GM12878 (cell line): ENCODE measurements at regions not wholly inside any gene's neighbourhood (a gene's known extent, or its start where the extent isn't known, plus 50 kb on each side); places are given as distances from the start of the nearest gene placed in this dataset.

Source experiments
- ATAC-seq: fragments of 200-7000 bp; cut with Tn5 transposase; 3 replicates; pipeline ENCODE4 v1.9.1; 2020; ENCODE audit warnings: mild to moderate bottlenecking, moderate library complexity
- BruUV-seq: library from RNA; stranded (reverse); fragments of 400-500 nt; replicated peaks from 2 replicates; lab custom pipeline; 2021; lab: Mats Ljungman, UMichigan
- CTCF ChIA-PET: fragments of 300-600 bp; sonication (Branson Sonifier 250); formaldehyde crosslinking; extraction: SDS; loops from one replicate; lab custom pipeline; 2021; ENCODE audit warnings: inconsistent platforms; lab: Yijun Ruan, JAX
- POLR2A ChIA-PET: fragments of 350-600 bp; formaldehyde crosslinking; extraction: SDS; loops from one replicate; lab custom pipeline; 2021; ENCODE audit warnings: inconsistent platforms; lab: Charles Lee
- RAD21 ChIA-PET: fragments of 300-600 bp; sonication (Branson Sonifier 250); formaldehyde crosslinking; loops from one replicate; lab custom pipeline; 2023; ENCODE audit warnings: antibody characterized with exemption; ENCODE audit not compliant: unreplicated experiment; lab: Charles Lee
- SMC1A ChIA-PET: fragments of 300-600 bp; sonication (Branson Sonifier 250); formaldehyde crosslinking; loops from one replicate; lab custom pipeline; 2023; ENCODE audit not compliant: unreplicated experiment, uncharacterized antibody; lab: Charles Lee
- DNase-seq: peaks from one replicate; pipeline ENCODE4 v3.0.0-alpha.2; 2011; ENCODE audit warnings: low read depth, low spot score
- FAIRE-seq: peaks from 3 replicates; lab custom pipeline; 2011; peaks lifted over from hg19 to GRCh38; lab: Jason Lieb, UNC
- H2AFZ ChIP-seq: 2 replicates; pipeline ENCODE4 v1.6.0; 2011; ENCODE audit warnings: low read depth, low read length, control low read depth; ENCODE audit not compliant: control insufficient read depth
- H3K27ac ChIP-seq: 2 replicates; pipeline ENCODE4 v1.5.1; 2011; ENCODE audit warnings: control low read depth; ENCODE audit not compliant: control insufficient read depth, insufficient read depth
- H3K27me3 ChIP-seq, 2 experiments: replicated peaks in 1 of 2; 2 replicates each; pipeline versions ENCODE4 v1.6.0 to v1.6.1; 2011; ENCODE audit warnings: low read length in 1 of 2; ENCODE audit not compliant: control insufficient read depth in 2 of 2, insufficient read depth in 2 of 2
- H3K36me3 ChIP-seq, 2 experiments: 2 replicates each; pipeline ENCODE4 v1.5.1; 2011; ENCODE audit warnings: low read length in 1 of 2; ENCODE audit not compliant: control insufficient read depth in 2 of 2, insufficient read depth in 2 of 2
- H3K4me1 ChIP-seq: 2 replicates; pipeline ENCODE4 v1.6.1; 2011; ENCODE audit warnings: mild to moderate bottlenecking, low read length, moderate library complexity, mixed read lengths; ENCODE audit not compliant: control insufficient read depth, insufficient read depth
- H3K4me2 ChIP-seq: 2 replicates; pipeline ENCODE4 v1.6.0; 2011; ENCODE audit warnings: control low read depth; ENCODE audit not compliant: control insufficient read depth, insufficient read depth
- H3K4me3 ChIP-seq: fragments of 200-600 bp; sonication (generic); 2 replicates; pipeline ENCODE4 v1.5.1; 2016
- H3K79me2 ChIP-seq: 2 replicates; pipeline ENCODE4 v1.6.0; 2011; ENCODE audit warnings: low read length; ENCODE audit not compliant: control insufficient read depth, insufficient read depth
- H3K9ac ChIP-seq: 2 replicates; pipeline ENCODE4 v1.8.0; 2011; ENCODE audit warnings: low read length, control low read depth, mixed read lengths; ENCODE audit not compliant: control insufficient read depth, insufficient read depth
- H3K9me3 ChIP-seq: replicated peaks from 3 replicates; pipeline ENCODE4 v1.5.1; 2011; ENCODE audit warnings: mild to moderate bottlenecking, low read length; ENCODE audit not compliant: control insufficient read depth, insufficient read depth
- H4K20me1 ChIP-seq: 2 replicates; pipeline ENCODE4 v1.6.0; 2011; ENCODE audit not compliant: control insufficient read depth, insufficient read depth
- CBX5 ChIP-seq: sonication (generic); IDR thresholded peaks from 2 replicates; pipeline ENCODE4 v1.6.1; 2016; ENCODE audit warnings: low read depth, moderate library complexity, mild to moderate bottlenecking, inconsistent platforms
- CHD2 ChIP-seq: IDR thresholded peaks from 2 replicates; pipeline ENCODE4 v1.6.1; 2011; ENCODE audit warnings: low read depth, low read length, improper control_type of control experiment, borderline replicate concordance
- E2F8 ChIP-seq: fragments of 450-650 bp; IDR thresholded peaks from 2 replicates; pipeline ENCODE4 v1.6.1; 2018; ENCODE audit warnings: mild to moderate bottlenecking, low read depth, moderate library complexity; ENCODE audit not compliant: partially characterized antibody
- GABPA ChIP-seq: IDR thresholded peaks from 2 replicates; pipeline ENCODE4 v1.6.1; 2014; ENCODE audit warnings: antibody characterized with exemption, low read depth, mild to moderate bottlenecking, inconsistent platforms
- IRF3 ChIP-seq: fragments of 450-650 bp; IDR thresholded peaks from 2 replicates; pipeline ENCODE4 v1.6.1; 2014; ENCODE audit warnings: mild to moderate bottlenecking
- JUND ChIP-seq: IDR thresholded peaks from 2 replicates; pipeline ENCODE4 v1.6.1; 2012; ENCODE audit warnings: low read depth, mild to moderate bottlenecking, low read length, improper control_type of control experiment, moderate library complexity
- LARP7 ChIP-seq: fragments of 450-650 bp; IDR thresholded peaks from 2 replicates; pipeline ENCODE4 v1.6.1; 2017; ENCODE audit warnings: mild to moderate bottlenecking
- NFYA ChIP-seq: IDR thresholded peaks from 2 replicates; pipeline ENCODE4 v1.6.1; 2011; ENCODE audit warnings: low read depth, mild to moderate bottlenecking, low read length, improper control_type of control experiment, borderline replicate concordance
- PML ChIP-seq: IDR thresholded peaks from 2 replicates; pipeline ENCODE4 v1.6.1; 2012; ENCODE audit warnings: low read length, inconsistent platforms
- SIX5 ChIP-seq: IDR thresholded peaks from 2 replicates; pipeline ENCODE4 v1.6.1; 2011; ENCODE audit warnings: mild to moderate bottlenecking, low read depth, low read length, moderate library complexity; ENCODE audit not compliant: severe bottlenecking
- SMAD1 ChIP-seq: fragments of 450-650 bp; IDR thresholded peaks from 2 replicates; pipeline ENCODE4 v1.6.1; 2018; ENCODE audit warnings: mild to moderate bottlenecking, low read depth; ENCODE audit not compliant: partially characterized antibody
- SMC3 ChIP-seq: IDR thresholded peaks from 2 replicates; pipeline ENCODE4 v1.6.1; 2011; ENCODE audit warnings: low read length, improper control_type of control experiment, borderline replicate concordance
- STAT1 ChIP-seq: fragments of 450-650 bp; conservative IDR thresholded peaks from 2 replicates; pipeline ENCODE4 v1.6.1; 2014; ENCODE audit warnings: antibody characterized with exemption, mild to moderate bottlenecking
- TCF7 ChIP-seq: IDR thresholded peaks from 2 replicates; pipeline ENCODE4 v1.6.1; 2014; ENCODE audit warnings: antibody characterized with exemption, borderline replicate concordance
- WGBS: methylation state at CpG from one replicate; pipeline ENCODE4 v1.1.6; 2016; ENCODE audit warnings: low lambda C conversion rate; ENCODE audit not compliant: insufficient replicate concordance, insufficient coverage; ENCODE audit errors: missing lambda C conversion rate; 5-methylcytosine and 5-hydroxymethylcytosine counted together
- in situ Hi-C: fragments of 300-500 bp; cut with MboI; formaldehyde crosslinking; loops from 9 replicates; pipeline ENCODE4 v1.14.3; 2018; ENCODE audit warnings: mixed read lengths
- intact Hi-C: fragments of 100-400 bp; cut with micrococcal nuclease; formaldehyde crosslinking; loops from one replicate; pipeline ENCODE4 v1.14.2; 2022; ENCODE audit not compliant: unreplicated experiment

GRCh38 chr10:123417414-123417813 lies 248.7 kb upstream of the GPR26 start:
- H4K20me1 ChIP-seq, result no peaks in the 10 kb centered on the region
- H3K27me3 ChIP-seq, result no peaks in the 10 kb centered on the region
- no peak for DNase-seq
- H3K4me3 ChIP-seq, result no peak overlapping the region
- no peaks in the 10 kb centered on the region for H3K79me2 ChIP-seq
- in situ Hi-C loops (no loop called here), intact Hi-C loops (no loop called here)
- H3K36me3 ChIP-seq, result no peaks in the 10 kb centered on the region; a peak in 1 of 4 replicates
- no peak for TF ChIP-seq GABPA
- TF ChIP-seq SIX5, result no peak
- TF ChIP-seq CHD2, result no peak
- TF ChIP-seq PML, result no peak
- no peak for TF ChIP-seq JUND
- TF ChIP-seq SMAD1, result no peak
- TF ChIP-seq CBX5, result no peak
- TF ChIP-seq TCF7, result no peak
- TF ChIP-seq SMC3, result no peak
- TF ChIP-seq LARP7, result no peak
- TF ChIP-seq STAT1, result no peak
- TF ChIP-seq E2F8, result no peak
- no peak for TF ChIP-seq IRF3
- TF ChIP-seq NFYA, result no peak
- SMC1A ChIA-PET, result interaction anchor here (1.2 to 3.7 kb wide), 4 partner anchors 10 to 57 kb away, joined by 3 to 13 read pairs (median 4); no protein-coding TSS in a partner anchor
- POLR2A ChIA-PET, result interaction anchor here (1.5 kb wide), 1 partner anchor 17 kb away, joined by 3 read pairs; no protein-coding TSS in a partner anchor
- no peaks in the 10 kb centered on the region for H3K4me1 ChIP-seq
- FAIRE-seq, result no peak
- H3K9me3 ChIP-seq, result peaks cover 2% of the 10 kb centered on the region; the same call in 1 of the 3 replicates
- RAD21 ChIA-PET, result interaction anchor here (0.6 kb wide), 1 partner anchor 15 kb away, joined by 4 read pairs; no protein-coding TSS in a partner anchor
- H3K27ac ChIP-seq, result no peak overlapping the region
- no peak overlapping the region for H3K9ac ChIP-seq
- CTCF ChIA-PET, result interaction anchor here (1.3 to 1.7 kb wide), 2 partner anchors 14 to 43 kb away, joined by 3 to 6 read pairs; no protein-coding TSS in a partner anchor
- BruUV-seq, result no TSS peak
- H3K4me2 ChIP-seq, result no peak overlapping the region
- WGBS, result 16% methylated on average over 2 of the region's 2 CpGs
- no peak for ATAC-seq
- no peak overlapping the region for H2AFZ ChIP-seq
